ENCODE measurements at regions not wholly inside any gene's neighbourhood (a gene's known extent, or its start where the extent isn't known, plus 50 kb on each side); places are given as distances from the start of the nearest gene placed in this dataset.

DNA sequence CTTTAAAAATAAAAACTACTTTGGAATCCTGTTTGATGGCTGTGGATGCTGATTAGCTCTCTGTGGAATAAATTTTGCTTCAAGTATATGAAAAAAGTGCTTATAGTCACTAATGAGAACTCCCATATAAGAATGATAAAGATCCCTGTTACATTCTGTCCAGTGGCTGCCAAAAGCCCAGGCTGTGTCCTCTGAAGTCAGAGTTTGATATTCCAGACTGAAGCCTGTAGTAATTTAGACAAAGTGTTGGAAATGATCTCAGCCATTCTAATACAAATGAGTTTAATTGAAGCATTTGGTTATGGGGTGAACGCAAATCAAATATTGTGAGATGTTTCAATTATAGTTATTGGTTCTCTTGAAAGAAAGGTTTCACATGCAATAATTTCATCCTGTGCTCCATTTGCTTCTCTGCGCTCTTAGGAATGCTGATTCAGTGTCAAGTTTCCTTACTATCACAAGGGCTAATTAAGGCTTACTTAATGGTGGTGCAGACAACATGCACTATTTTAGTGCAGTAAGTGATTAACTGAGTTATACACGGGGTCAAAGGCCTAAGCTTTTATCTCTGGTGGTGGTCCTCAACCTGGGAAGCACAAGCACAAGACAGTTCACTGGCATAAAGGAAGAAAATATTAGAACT is 867.6 kb downstream of the SORCS1 start:
- TF ChIP-seq EZH2 (IDR thresholded peaks at IDR 0.05; ENCODE audit: borderline replicate concordance, insufficient read depth, low read depth, low read length, poor library complexity, severe bottlenecking) (no peak), CTCF (IDR thresholded peaks at IDR 0.05) (no peak)
- no peaks in the 10 kb centered on the region for H3K4me1 Mint-ChIP-seq

DNA sequence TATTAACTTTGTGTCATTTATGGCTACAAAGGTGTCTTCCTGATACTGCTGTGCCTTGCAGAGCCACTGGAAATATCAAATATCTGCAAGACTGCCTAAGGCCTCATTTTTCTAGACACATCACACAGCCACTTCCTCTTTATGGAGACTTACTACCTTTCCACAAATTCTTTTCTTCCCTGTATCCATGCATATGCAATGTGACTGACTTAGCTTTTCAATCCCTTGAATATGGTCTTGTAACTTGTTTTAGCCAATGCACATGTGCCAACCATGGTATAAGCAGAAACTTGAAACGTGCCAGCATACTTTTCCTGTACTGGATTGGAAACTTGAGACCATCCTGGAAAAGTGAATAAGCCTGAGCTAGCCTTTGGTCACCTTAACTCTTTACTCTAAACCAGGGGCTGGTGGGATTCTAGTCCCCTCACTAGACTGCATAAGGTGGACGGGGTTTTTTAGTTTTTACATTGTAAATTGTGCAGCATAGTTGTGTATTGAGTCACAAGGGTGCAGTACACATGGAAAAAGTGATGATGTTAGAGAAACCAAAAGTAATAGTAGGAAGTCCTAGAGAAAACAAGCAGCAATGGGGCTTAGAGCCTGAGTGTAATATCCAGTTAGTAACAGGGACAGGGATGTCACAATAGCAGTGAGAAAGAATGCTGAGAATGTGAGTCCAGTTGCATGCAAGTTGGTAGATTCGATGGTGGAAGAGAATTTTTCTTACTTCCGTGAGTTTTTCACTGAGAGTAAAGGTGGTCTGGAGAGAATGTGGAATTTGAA is 879.5 kb downstream of the SORCS1 start:
- H3K4me3 Mint-ChIP-seq = no peak overlapping the region
- H3K27ac Mint-ChIP-seq = no peak overlapping the region
- intact Hi-C loops (cut with micrococcal nuclease) = no loop called here
- WGBS (ENCODE audit: insufficient coverage) = 68% methylated on average over 4 of the region's 4 CpGs
- no peaks in the 10 kb centered on the region for H3K27me3 Mint-ChIP-seq
- H3K79me2 ChIP-seq (ENCODE audit: control insufficient read depth, insufficient read depth, low read length) = no peaks in the 10 kb centered on the region
- no peak for TF ChIP-seq CTCF (IDR thresholded peaks at IDR 0.05)
- no peak for TF ChIP-seq EZH2 (IDR thresholded peaks at IDR 0.05; ENCODE audit: borderline replicate concordance, insufficient read depth, low read depth, low read length, poor library complexity, severe bottlenecking)
- no peak overlapping the region for H3K4me3 ChIP-seq (ENCODE audit: control extremely low read depth in 1 of 5, extremely low read depth in 1 of 5, insufficient read depth in 1 of 5, low read depth in 2 of 5, low read length in 4 of 5)
- H3K4me1 Mint-ChIP-seq = no peaks in the 10 kb centered on the region
- ChIA-PET POLR2A (no interaction called here), CTCF (no interaction called here)
- H3K9me3 Mint-ChIP-seq (ENCODE audit: insufficient read depth) = peaks cover 5% of the 10 kb centered on the region
- H3K4me1 ChIP-seq (ENCODE audit: control insufficient read depth in 2 of 2, insufficient read depth in 2 of 2, low read length in 2 of 2) = no peaks in the 10 kb centered on the region
- H4K20me1 ChIP-seq (ENCODE audit: control insufficient read depth, insufficient read depth, low read length, poor library complexity, severe bottlenecking) = no peaks in the 10 kb centered on the region
- no peaks in the 10 kb centered on the region for H3K27me3 ChIP-seq (replicated peaks in 1 of 4; ENCODE audit: control extremely low read depth in 1 of 4, control insufficient read depth in 3 of 4, insufficient read depth in 4 of 4, low read length in 3 of 4)
- H3K9ac ChIP-seq (ENCODE audit: low read length) = no peak overlapping the region
- DNase-seq (no peak), ATAC-seq (ENCODE audit: low read depth) (no peak)
- H2AFZ ChIP-seq (ENCODE audit: insufficient read depth, low read depth, low read length, poor library complexity, severe bottlenecking) = no peak overlapping the region
- no peaks in the 10 kb centered on the region for H3K9me3 ChIP-seq (ENCODE audit: control extremely low read depth in 1 of 3, control insufficient read depth in 2 of 3, insufficient read depth in 1 of 3, low read length in 2 of 3)
- no peak overlapping the region for H3K27ac ChIP-seq (ENCODE audit: low read length in 2 of 2)
- no peaks in the 10 kb centered on the region for H3K36me3 ChIP-seq (replicated peaks in 1 of 2; ENCODE audit: control extremely low read depth in 1 of 2, control insufficient read depth in 1 of 2, extremely low read depth in 1 of 2, insufficient read depth in 2 of 2, low read length in 1 of 2)
- no peak overlapping the region for H3K4me2 ChIP-seq (replicated peaks; ENCODE audit: low read depth, low read length, poor library complexity, severe bottlenecking)

More for the DNA sequence above, 867.6 kb downstream of the SORCS1 start:
- Histone ChIP-seq H3K4me1 (ENCODE audit: control insufficient read depth in 2 of 2, insufficient read depth in 2 of 2, low read length in 2 of 2) (no peaks in the 10 kb centered on the region), H4K20me1 (ENCODE audit: control insufficient read depth, insufficient read depth, low read length, poor library complexity, severe bottlenecking) (no peaks in the 10 kb centered on the region), H3K36me3 (replicated peaks in 1 of 2; ENCODE audit: control extremely low read depth in 1 of 2, control insufficient read depth in 1 of 2, extremely low read depth in 1 of 2, insufficient read depth in 2 of 2, low read length in 1 of 2) (no peaks in the 10 kb centered on the region), H3K79me2 (ENCODE audit: control insufficient read depth, insufficient read depth, low read length) (no peaks in the 10 kb centered on the region), H3K9ac (ENCODE audit: low read length) (no peak overlapping the region), H3K27ac (ENCODE audit: low read length in 2 of 2) (no peak overlapping the region), H3K4me2 (replicated peaks; ENCODE audit: low read depth, low read length, poor library complexity, severe bottlenecking) (no peak overlapping the region), H3K9me3 (ENCODE audit: control extremely low read depth in 1 of 3, control insufficient read depth in 2 of 3, insufficient read depth in 1 of 3, low read length in 2 of 3) (no peaks in the 10 kb centered on the region), H3K4me3 (ENCODE audit: control extremely low read depth in 1 of 5, extremely low read depth in 1 of 5, insufficient read depth in 1 of 5, low read depth in 2 of 5, low read length in 4 of 5) (no peak overlapping the region), H2AFZ (ENCODE audit: insufficient read depth, low read depth, low read length, poor library complexity, severe bottlenecking) (no peak overlapping the region), H3K27me3 (replicated peaks in 1 of 4; ENCODE audit: control extremely low read depth in 1 of 4, control insufficient read depth in 3 of 4, insufficient read depth in 4 of 4, low read length in 3 of 4) (no peaks in the 10 kb centered on the region)
- CTCF ChIA-PET = no interaction called here
- Mint-ChIP-seq H3K27ac (no peak overlapping the region), H3K4me3 (no peak overlapping the region), H3K27me3 (no peaks in the 10 kb centered on the region), H3K9me3 (ENCODE audit: insufficient read depth) (no peaks in the 10 kb centered on the region)
- ATAC-seq (ENCODE audit: low read depth) (no peak), DNase-seq (no peak)
- intact Hi-C loops (cut with micrococcal nuclease) = no loop called here
- no CpG with 5 or more reads among the region's 3 CpGs for WGBS (ENCODE audit: insufficient coverage)
- POLR2A ChIA-PET = no interaction called here

Measured in B cell (primary cell).